DOHH2 (cell line): ENCODE measurements at regions not wholly inside any gene's neighbourhood (a gene's known extent, or its start where the extent isn't known, plus 50 kb on each side); places are given as distances from the start of the nearest gene placed in this dataset.
"Not testable (repeated sequence)": the region's sequence is repeated elsewhere in the genome, so short reads cannot be mapped to it uniquely, and the experiment has no call there.

Experiments
- H3F3A ChIP-seq: fragments of 200-600 bp; sonication (generic), shearing (Covaris generic); 2 replicates; pipeline ENCODE4 v1.6.0; 2016; ENCODE audit warnings: antibody characterized with exemption, mild to moderate bottlenecking; ENCODE audit not compliant: control insufficient read depth, insufficient read depth
- H3K27ac ChIP-seq: fragments of 200-600 bp; sonication (generic); 2 replicates; pipeline ENCODE4 v1.5.1; 2014; ENCODE audit warnings: low read depth, mild to moderate bottlenecking, low read length, moderate library complexity
- H3K27me3 ChIP-seq: fragments of 200-600 bp; sonication (generic); 2 replicates; pipeline ENCODE4 v1.6.1; 2014; ENCODE audit warnings: mild to moderate bottlenecking, low read length, mixed read lengths; ENCODE audit not compliant: control insufficient read depth
- H3K36me3 ChIP-seq: fragments of 200-600 bp; sonication (generic); 2 replicates; pipeline ENCODE4 v1.6.1; 2014; ENCODE audit warnings: mild to moderate bottlenecking, low read length, moderate library complexity, mixed read lengths; ENCODE audit not compliant: control insufficient read depth
- H3K4me1 ChIP-seq: fragments of 200-600 bp; sonication (generic); 2 replicates; pipeline ENCODE4 v1.6.1; 2014; ENCODE audit warnings: mild to moderate bottlenecking, low read length, mixed read lengths; ENCODE audit not compliant: control insufficient read depth
- H3K4me2 ChIP-seq: fragments of 200-600 bp; sonication (generic); 2 replicates; pipeline ENCODE4 v1.6.0; 2014; ENCODE audit warnings: mild to moderate bottlenecking, low read length, moderate library complexity
- H3K4me3 ChIP-seq: fragments of 200-600 bp; sonication (generic); 2 replicates; pipeline ENCODE4 v1.5.1; 2014; ENCODE audit warnings: mild to moderate bottlenecking, low read length, mixed read lengths
- H3K79me2 ChIP-seq: fragments of 200-600 bp; sonication (generic); 2 replicates; pipeline ENCODE4 v1.6.1; 2014; ENCODE audit warnings: mild to moderate bottlenecking, low read length, mixed read lengths; ENCODE audit not compliant: control insufficient read depth
- H3K9me2 ChIP-seq: fragments of 200-600 bp; sonication (generic); replicated peaks from 2 replicates; pipeline ENCODE4 v1.6.1; 2014; ENCODE audit warnings: mild to moderate bottlenecking, low read length, mixed read lengths; ENCODE audit not compliant: control insufficient read depth
- H3K9me3 ChIP-seq: fragments of 200-600 bp; sonication (generic); 2 replicates; pipeline ENCODE4 v1.6.1; 2014; ENCODE audit warnings: antibody characterized with exemption, low read length, mixed read lengths; ENCODE audit not compliant: control insufficient read depth, insufficient read depth
- H4K20me1 ChIP-seq: fragments of 200-600 bp; sonication (generic); 2 replicates; pipeline ENCODE4 v1.6.0; 2014; ENCODE audit warnings: low read depth, mild to moderate bottlenecking, antibody characterized with exemption, low read length, moderate library complexity; ENCODE audit not compliant: control insufficient read depth, insufficient read depth
- EZH2phosphoT487 ChIP-seq: fragments of 200-600 bp; sonication (generic); IDR thresholded peaks from 2 replicates; pipeline ENCODE4 v1.6.1; 2017; ENCODE audit warnings: borderline replicate concordance, mild to moderate bottlenecking, antibody characterized with exemption, low read length, moderate library complexity, mixed read lengths
- TF ChIP-seq, protein P1 (sequence below): fragments of 200-600 bp; sonication (generic); IDR thresholded peaks from one replicate; pipeline ENCODE4 v1.5.1; 2014; ENCODE audit warnings: antibody characterized with exemption, mild to moderate bottlenecking, low read depth, low read length; ENCODE audit not compliant: poor library complexity, severe bottlenecking

DNA sequence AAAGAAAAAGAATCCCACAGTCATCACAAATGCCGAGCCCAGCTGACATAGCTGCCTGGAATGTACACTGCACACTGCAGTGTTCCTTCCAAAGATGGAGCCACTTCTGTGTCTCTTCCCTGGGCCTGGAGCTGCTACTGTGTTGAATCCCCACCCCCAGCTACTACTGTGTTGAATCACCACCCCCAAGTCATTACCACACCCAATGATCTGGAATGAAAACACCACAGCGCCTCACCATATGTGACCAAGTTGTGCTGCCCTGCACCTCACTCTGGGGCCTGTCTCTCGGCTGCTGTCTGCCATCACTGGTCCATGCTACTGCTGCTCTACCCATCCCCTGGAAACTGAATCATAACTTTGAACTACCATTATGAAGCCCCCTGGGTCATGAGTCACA is 861.2 kb downstream of the UQCRFS1 start:
- Histone ChIP-seq H3K9me3 (peaks cover 9% of the 10 kb centered on the region; the same call in 1 of the 2 replicates), H3K27ac (no peak overlapping the region), H3K4me3 (no peak overlapping the region), H3K4me2 (no peak overlapping the region), H4K20me1 (no peaks in the 10 kb centered on the region), H3K4me1 (no peaks in the 10 kb centered on the region), H3K27me3 (no peaks in the 10 kb centered on the region), H3K36me3 (no peaks in the 10 kb centered on the region), H3F3A (no peaks in the 10 kb centered on the region), H3K79me2 (no peaks in the 10 kb centered on the region), H3K9me2 (no peaks in the 10 kb centered on the region)
- TF ChIP-seq, protein P1, sequence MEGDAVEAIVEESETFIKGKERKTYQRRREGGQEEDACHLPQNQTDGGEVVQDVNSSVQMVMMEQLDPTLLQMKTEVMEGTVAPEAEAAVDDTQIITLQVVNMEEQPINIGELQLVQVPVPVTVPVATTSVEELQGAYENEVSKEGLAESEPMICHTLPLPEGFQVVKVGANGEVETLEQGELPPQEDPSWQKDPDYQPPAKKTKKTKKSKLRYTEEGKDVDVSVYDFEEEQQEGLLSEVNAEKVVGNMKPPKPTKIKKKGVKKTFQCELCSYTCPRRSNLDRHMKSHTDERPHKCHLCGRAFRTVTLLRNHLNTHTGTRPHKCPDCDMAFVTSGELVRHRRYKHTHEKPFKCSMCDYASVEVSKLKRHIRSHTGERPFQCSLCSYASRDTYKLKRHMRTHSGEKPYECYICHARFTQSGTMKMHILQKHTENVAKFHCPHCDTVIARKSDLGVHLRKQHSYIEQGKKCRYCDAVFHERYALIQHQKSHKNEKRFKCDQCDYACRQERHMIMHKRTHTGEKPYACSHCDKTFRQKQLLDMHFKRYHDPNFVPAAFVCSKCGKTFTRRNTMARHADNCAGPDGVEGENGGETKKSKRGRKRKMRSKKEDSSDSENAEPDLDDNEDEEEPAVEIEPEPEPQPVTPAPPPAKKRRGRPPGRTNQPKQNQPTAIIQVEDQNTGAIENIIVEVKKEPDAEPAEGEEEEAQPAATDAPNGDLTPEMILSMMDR = no peak
- TF ChIP-seq EZH2phosphoT487 = no peak

DNA sequence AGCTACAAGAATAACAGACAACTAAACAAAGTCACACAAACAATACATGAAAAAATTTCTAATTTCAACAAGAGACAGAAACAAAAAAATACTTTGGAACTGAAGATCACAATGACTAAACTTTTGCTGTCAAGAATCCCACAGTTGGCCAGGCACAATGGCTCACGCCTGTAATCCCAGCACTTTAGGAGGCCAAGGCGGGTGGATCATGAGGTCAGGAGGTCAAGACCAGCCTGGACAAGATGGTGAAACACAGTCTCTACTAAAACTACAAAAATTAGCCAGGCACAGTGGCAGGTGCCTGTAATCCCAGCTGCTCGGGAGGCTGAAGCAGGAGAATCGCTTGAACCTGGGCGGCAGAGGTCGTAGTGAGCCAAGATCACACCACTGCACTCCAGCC is 861.6 kb downstream of the UQCRFS1 start:
- not testable (repeated sequence) for H3K27ac ChIP-seq, H3K4me2 ChIP-seq, H3K27me3 ChIP-seq, H3K4me3 ChIP-seq, H3K79me2 ChIP-seq, H3K36me3 ChIP-seq, H3K4me1 ChIP-seq, H3K9me2 ChIP-seq, H3F3A ChIP-seq, H4K20me1 ChIP-seq, H3K9me3 ChIP-seq

DNA sequence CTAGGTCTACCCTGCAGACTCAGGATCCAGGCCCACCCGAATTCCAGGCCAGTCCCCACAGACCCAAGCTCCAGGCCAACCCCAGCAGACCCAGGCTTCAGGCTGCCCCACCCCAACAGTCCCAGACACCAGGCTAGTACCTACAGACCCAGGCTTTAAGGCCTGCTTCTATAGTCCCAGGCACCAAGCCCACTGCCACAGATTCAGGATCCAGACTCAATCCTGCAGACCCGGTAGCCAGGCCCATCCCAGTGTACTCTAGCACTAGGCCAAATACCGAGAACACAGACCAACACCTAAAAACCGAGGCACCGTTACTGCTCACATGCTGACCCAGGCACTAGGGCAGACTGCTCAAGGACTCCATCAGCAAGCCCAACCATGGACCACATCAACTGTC is 862.3 kb downstream of the UQCRFS1 start:
- no peak overlapping the region for H3K4me3 ChIP-seq
- H3K79me2 ChIP-seq = no peaks in the 10 kb centered on the region
- no peaks in the 10 kb centered on the region for H4K20me1 ChIP-seq
- TF ChIP-seq, protein P1 = no peak
- no peaks in the 10 kb centered on the region for H3K27me3 ChIP-seq
- H3K9me2 ChIP-seq = no peaks in the 10 kb centered on the region
- peaks cover 9% of the 10 kb centered on the region; the same call in 1 of the 2 replicates for H3K9me3 ChIP-seq
- no peak overlapping the region for H3K4me2 ChIP-seq
- H3F3A ChIP-seq = no peaks in the 10 kb centered on the region
- H3K4me1 ChIP-seq = no peaks in the 10 kb centered on the region
- no peaks in the 10 kb centered on the region for H3K36me3 ChIP-seq
- no peak overlapping the region for H3K27ac ChIP-seq

DNA sequence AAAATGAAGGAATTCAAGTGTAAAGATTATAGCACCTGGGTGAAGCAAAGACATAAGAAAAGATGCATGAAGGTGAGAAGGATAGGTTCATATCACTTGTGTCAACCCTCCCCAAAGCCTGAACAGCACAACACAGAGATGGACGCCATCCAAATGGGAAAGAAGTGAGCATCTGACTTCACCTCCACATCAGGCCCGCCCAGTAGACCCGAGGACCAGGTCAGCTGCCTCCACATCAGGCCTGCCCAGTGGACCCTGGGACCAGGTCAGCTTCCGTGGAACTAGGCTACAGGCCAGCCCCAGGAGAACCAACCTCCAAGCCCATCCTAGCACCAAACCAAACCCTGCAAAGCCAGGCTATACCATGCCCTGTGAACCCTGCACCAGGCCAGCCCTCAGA is 862.9 kb downstream of the UQCRFS1 start:
- Histone ChIP-seq H3K9me3 (peaks cover 9% of the 10 kb centered on the region; the same call in 1 of the 2 replicates), H3K79me2 (no peaks in the 10 kb centered on the region), H3K4me1 (no peaks in the 10 kb centered on the region), H3K36me3 (no peaks in the 10 kb centered on the region), H3F3A (no peaks in the 10 kb centered on the region), H3K4me2 (no peak overlapping the region), H3K9me2 (no peaks in the 10 kb centered on the region), H3K4me3 (no peak overlapping the region), H3K27ac (no peak overlapping the region), H4K20me1 (no peaks in the 10 kb centered on the region), H3K27me3 (no peaks in the 10 kb centered on the region)
- TF ChIP-seq, protein P1 = no peak
- TF ChIP-seq EZH2phosphoT487 = no peak
